CD8-positive, alpha-beta memory T cell (primary cell): ENCODE measurements at regions not wholly inside any gene's neighbourhood (a gene's known extent, or its start where the extent isn't known, plus 50 kb on each side); places are given as distances from the start of the nearest gene placed in this dataset.

Experiments
- CTCF ChIA-PET: fragments of 350-600 bp; sonication (Branson Sonifier 250); formaldehyde crosslinking; loops from one replicate; lab custom pipeline; 2021; ENCODE audit warnings: antibody characterized with exemption; lab: Charles Lee
- POLR2A ChIA-PET: fragments of 350-600 bp; sonication (Branson Sonifier 250); formaldehyde crosslinking; loops from one replicate; lab custom pipeline; 2021; ENCODE audit warnings: antibody characterized with exemption; lab: Charles Lee
- DNase-seq, 5 donors: peaks; one replicate each; pipeline versions ENCODE4 v3.0.0 to v3.0.0-alpha.2; 2020 to 2022; ENCODE audit warnings: mixed read lengths in 1 of 5
- H3K27ac ChIP-seq: one replicate; pipeline ENCODE4 v1.7.0; 2013; ENCODE audit warnings: low read depth, mild to moderate bottlenecking, low read length, moderate library complexity
- H3K27me3 ChIP-seq: 2 replicates; pipeline ENCODE4 v1.7.0; 2013; ENCODE audit warnings: low read length, mild to moderate bottlenecking; ENCODE audit not compliant: insufficient read depth, poor library complexity, severe bottlenecking
- H3K36me3 ChIP-seq: 2 replicates; pipeline ENCODE4 v1.7.0; 2013; ENCODE audit warnings: mild to moderate bottlenecking, low read length, moderate library complexity; ENCODE audit not compliant: insufficient read depth
- H3K4me1 ChIP-seq: 2 replicates; pipeline ENCODE4 v1.7.0; 2013; ENCODE audit warnings: mild to moderate bottlenecking, low read length, moderate library complexity; ENCODE audit not compliant: insufficient read depth
- H3K4me3 ChIP-seq: 2 replicates; pipeline ENCODE4 v1.7.0; 2013; ENCODE audit warnings: mild to moderate bottlenecking, low read length
- H3K9me3 ChIP-seq: 2 replicates; pipeline ENCODE4 v1.7.0; 2013; ENCODE audit warnings: mild to moderate bottlenecking, low read length
- H3K27ac Mint-ChIP-seq, 8 donors: one replicate each; pipeline ENCODE4 v1.8.0; 2020 to 2021; ENCODE audit warnings: mixed read lengths in 8 of 8, mild to moderate bottlenecking in 6 of 8, inconsistent platforms in 3 of 8, moderate library complexity in 3 of 8
- H3K27me3 Mint-ChIP-seq, 2 donors: one replicate each; pipeline ENCODE4 v1.8.0; 2020 to 2021; ENCODE audit warnings: mixed read lengths in 2 of 2, mild to moderate bottlenecking in 1 of 2, moderate library complexity in 1 of 2
- H3K36me3 Mint-ChIP-seq, 3 donors: one replicate each; pipeline ENCODE4 v1.8.0; 2020 to 2021; ENCODE audit warnings: mixed read lengths in 3 of 3, inconsistent platforms in 1 of 3, mild to moderate bottlenecking in 1 of 3
- H3K4me1 Mint-ChIP-seq, 3 donors: one replicate each; pipeline ENCODE4 v1.8.0; 2020 to 2021; ENCODE audit warnings: mixed read lengths in 3 of 3, inconsistent platforms in 1 of 3, mild to moderate bottlenecking in 1 of 3
- H3K4me3 Mint-ChIP-seq, 7 donors: one replicate each; pipeline ENCODE4 v1.8.0; 2020 to 2021; ENCODE audit warnings: mixed read lengths in 7 of 7, mild to moderate bottlenecking in 6 of 7, moderate library complexity in 4 of 7, inconsistent platforms in 2 of 7
- H3K9me3 Mint-ChIP-seq, 5 donors: one replicate each; pipeline ENCODE4 v1.8.0; 2020 to 2022; ENCODE audit warnings: mixed read lengths in 5 of 5, mild to moderate bottlenecking in 3 of 5, moderate library complexity in 2 of 5, inconsistent platforms in 1 of 5

GRCh38 chr16:73732143-73732542 is 564.5 kb upstream of the PSMD7 start:
- CTCF ChIA-PET, result no interaction called here

GRCh38 chr16:73730481-73731090 is 566.0 kb upstream of the PSMD7 start:
- no peak overlapping the region for H3K27ac Mint-ChIP-seq
- CTCF ChIA-PET, result interaction anchor here (0.8 kb wide), 1 partner anchor 11 kb away, joined by 4 read pairs; no protein-coding TSS in a partner anchor

More at GRCh38 chr16:73732143-73732542, 564.5 kb upstream of the PSMD7 start:
- H3K36me3 Mint-ChIP-seq, result no peaks in the 10 kb centered on the region
- no peak overlapping the region for H3K4me3 Mint-ChIP-seq
- H3K9me3 ChIP-seq, result no peaks in the 10 kb centered on the region
- no peak for DNase-seq
- H3K27me3 Mint-ChIP-seq, result no peaks in the 10 kb centered on the region
- no peaks in the 10 kb centered on the region for H3K27me3 ChIP-seq
- POLR2A ChIA-PET, result no interaction called here
- no peaks in the 10 kb centered on the region for H3K4me1 ChIP-seq
- no peak overlapping the region for H3K27ac Mint-ChIP-seq
- no peak overlapping the region for H3K27ac ChIP-seq
- no peaks in the 10 kb centered on the region for H3K36me3 ChIP-seq
- no peak overlapping the region for H3K4me3 ChIP-seq
- H3K9me3 Mint-ChIP-seq, result peaks cover 1 to 12% (median 10%) of the 10 kb centered on the region in 5 donors
- H3K4me1 Mint-ChIP-seq, result no peaks in the 10 kb centered on the region

GRCh38 chr16:73725156-73725555 is 571.5 kb upstream of the PSMD7 start:
- no peaks in the 10 kb centered on the region for H3K9me3 ChIP-seq
- H3K4me1 ChIP-seq, result no peaks in the 10 kb centered on the region
- Mint-ChIP-seq H3K36me3 (no peaks in the 10 kb centered on the region), H3K9me3 (peaks cover 0 to 17% (median 10%) of the 10 kb centered on the region in 5 donors), H3K27ac (no peak overlapping the region), H3K27me3 (peaks cover 0 to 2% of the 10 kb centered on the region in 2 donors), H3K4me3 (no peak overlapping the region), H3K4me1 (no peaks in the 10 kb centered on the region)
- no peak for DNase-seq
- no peaks in the 10 kb centered on the region for H3K36me3 ChIP-seq
- H3K27ac ChIP-seq, result no peak overlapping the region
- ChIA-PET POLR2A (no interaction called here), CTCF (no interaction called here)
- H3K4me3 ChIP-seq, result no peak overlapping the region
- no peaks in the 10 kb centered on the region for H3K27me3 ChIP-seq

More at GRCh38 chr16:73730481-73731090, 566.0 kb upstream of the PSMD7 start:
- Histone ChIP-seq H3K9me3 (no peaks in the 10 kb centered on the region), H3K27me3 (no peaks in the 10 kb centered on the region), H3K4me1 (no peaks in the 10 kb centered on the region), H3K36me3 (no peaks in the 10 kb centered on the region), H3K4me3 (no peak overlapping the region), H3K27ac (no peak overlapping the region)
- H3K27me3 Mint-ChIP-seq, result peaks cover 0 to 1% of the 10 kb centered on the region in 2 donors
- no peak overlapping the region for H3K4me3 Mint-ChIP-seq
- DNase-seq, result no peak
- H3K9me3 Mint-ChIP-seq, result peaks cover 1 to 18% (median 12%) of the 10 kb centered on the region in 5 donors
- H3K4me1 Mint-ChIP-seq, result no peaks in the 10 kb centered on the region
- POLR2A ChIA-PET, result no interaction called here
- H3K36me3 Mint-ChIP-seq, result no peaks in the 10 kb centered on the region

- ChIA-PET POLR2A (no interaction called here), CTCF (no interaction called here)
- Mint-ChIP-seq H3K4me3 (no peak overlapping the region), H3K9me3 (peaks cover 1 to 15% (median 9%) of the 10 kb centered on the region in 5 donors), H3K36me3 (no peaks in the 10 kb centered on the region), H3K4me1 (no peaks in the 10 kb centered on the region), H3K27ac (no peak overlapping the region), H3K27me3 (peaks cover 0 to 2% of the 10 kb centered on the region in 2 donors)
- no peaks in the 10 kb centered on the region for H3K36me3 ChIP-seq
- no peak overlapping the region for H3K4me3 ChIP-seq
- H3K4me1 ChIP-seq, result no peaks in the 10 kb centered on the region
- no peaks in the 10 kb centered on the region for H3K27me3 ChIP-seq
- H3K27ac ChIP-seq, result no peak overlapping the region
- H3K9me3 ChIP-seq, result no peaks in the 10 kb centered on the region
- DNase-seq, result no peak
Measured at GRCh38 chr16:73724503-73724902, 572.1 kb upstream of the PSMD7 start.

- Mint-ChIP-seq H3K36me3 (peaks cover 0 to 1% (median 0%) of the 10 kb centered on the region in 3 donors), H3K27me3 (peaks cover 0 to 2% of the 10 kb centered on the region in 2 donors), H3K9me3 (peaks cover 0 to 11% (median 4%) of the 10 kb centered on the region in 5 donors), H3K27ac (no peak overlapping the region), H3K4me3 (no peak overlapping the region), H3K4me1 (no peaks in the 10 kb centered on the region)
- DNase-seq, result no peak
- no peak overlapping the region for H3K4me3 ChIP-seq
- no peaks in the 10 kb centered on the region for H3K9me3 ChIP-seq
- no peak overlapping the region for H3K27ac ChIP-seq
- H3K27me3 ChIP-seq, result no peaks in the 10 kb centered on the region
- no peaks in the 10 kb centered on the region for H3K4me1 ChIP-seq
- ChIA-PET POLR2A (no interaction called here), CTCF (no interaction called here)
- no peaks in the 10 kb centered on the region for H3K36me3 ChIP-seq
Measured at GRCh38 chr16:73717266-73717974, 579.2 kb upstream of the PSMD7 start.

GRCh38 chr16:73714976-73715375 is 581.6 kb upstream of the PSMD7 start:
- peaks cover 3 to 11% (median 6%) of the 10 kb centered on the region in 5 donors for H3K9me3 Mint-ChIP-seq
- no peak overlapping the region for H3K27ac Mint-ChIP-seq
- Histone ChIP-seq H3K9me3 (no peaks in the 10 kb centered on the region), H3K27me3 (no peaks in the 10 kb centered on the region), H3K27ac (no peak overlapping the region), H3K4me3 (no peak overlapping the region), H3K4me1 (no peaks in the 10 kb centered on the region), H3K36me3 (no peaks in the 10 kb centered on the region)
- H3K4me1 Mint-ChIP-seq, result no peaks in the 10 kb centered on the region
- ChIA-PET CTCF (no interaction called here), POLR2A (no interaction called here)
- H3K4me3 Mint-ChIP-seq, result no peak overlapping the region
- H3K36me3 Mint-ChIP-seq, result peaks cover 0 to 1% (median 0%) of the 10 kb centered on the region in 3 donors
- no peak for DNase-seq
- H3K27me3 Mint-ChIP-seq, result peaks cover 0 to 2% of the 10 kb centered on the region in 2 donors

- H3K36me3 ChIP-seq, result no peaks in the 10 kb centered on the region
- Mint-ChIP-seq H3K9me3 (peaks cover 3 to 11% (median 4%) of the 10 kb centered on the region in 5 donors), H3K4me1 (no peaks in the 10 kb centered on the region)
Measured at GRCh38 chr16:73713778-73714495, 582.7 kb upstream of the PSMD7 start.

GRCh38 chr16:73713251-73713650 is 583.4 kb upstream of the PSMD7 start:
- Mint-ChIP-seq H3K27ac (no peak overlapping the region), H3K27me3 (peaks cover 0 to 3% of the 10 kb centered on the region in 2 donors), H3K36me3 (peaks cover 0 to 1% (median 0%) of the 10 kb centered on the region in 3 donors), H3K9me3 (peaks cover 3 to 11% (median 4%) of the 10 kb centered on the region in 5 donors), H3K4me3 (no peak overlapping the region), H3K4me1 (no peaks in the 10 kb centered on the region)
- H3K4me1 ChIP-seq, result no peaks in the 10 kb centered on the region
- DNase-seq, result no peak
- H3K27ac ChIP-seq, result no peak overlapping the region
- no peaks in the 10 kb centered on the region for H3K9me3 ChIP-seq
- ChIA-PET CTCF (no interaction called here), POLR2A (no interaction called here)
- no peaks in the 10 kb centered on the region for H3K36me3 ChIP-seq
- H3K4me3 ChIP-seq, result no peak overlapping the region
- H3K27me3 ChIP-seq, result no peaks in the 10 kb centered on the region

More at GRCh38 chr16:73713778-73714495, 582.7 kb upstream of the PSMD7 start:
- peaks cover 0 to 1% (median 0%) of the 10 kb centered on the region in 3 donors for H3K36me3 Mint-ChIP-seq
- H3K27me3 Mint-ChIP-seq, result peaks cover 0 to 3% of the 10 kb centered on the region in 2 donors
- ChIA-PET CTCF (no interaction called here), POLR2A (no interaction called here)
- no peak overlapping the region for H3K4me3 ChIP-seq
- H3K9me3 ChIP-seq, result no peaks in the 10 kb centered on the region
- H3K27ac ChIP-seq, result no peak overlapping the region
- DNase-seq, result no peak
- H3K27me3 ChIP-seq, result no peaks in the 10 kb centered on the region
- H3K4me1 ChIP-seq, result no peaks in the 10 kb centered on the region
- H3K27ac Mint-ChIP-seq, result no peak overlapping the region
- H3K4me3 Mint-ChIP-seq, result no peak overlapping the region
